Spleen (tissue), 11 donors: ENCODE measurements at regions not wholly inside any gene's neighbourhood (a gene's known extent, or its start where the extent isn't known, plus 50 kb on each side); places are given as distances from the start of the nearest gene placed in this dataset.

ENCODE experiments used
- DNase-seq: peaks from one replicate; pipeline ENCODE4 v3.0.0-alpha.2; 2020
- H3K27ac ChIP-seq, 8 donors: fragments of 200-600 bp; sonication (generic) in 7 of 8; 1 replicate in 4 of 8; 2 replicates in 4 of 8; pipeline versions ENCODE4 v1.5.0 to v1.8.0; 2016 to 2021; ENCODE audit warnings: inconsistent platforms in 4 of 8, mild to moderate bottlenecking in 4 of 8, moderate library complexity in 1 of 8
- H3K27me3 ChIP-seq, 7 donors: fragments of 200-600 bp; sonication (generic) in 6 of 7; replicated peaks in 1 of 7; 1 replicate in 4 of 7; 2 replicates in 3 of 7; pipeline versions ENCODE4 v1.5.0 to v1.8.0; 2016 to 2021; ENCODE audit warnings: inconsistent platforms in 3 of 7, mild to moderate bottlenecking in 1 of 7
- H3K36me3 ChIP-seq, 6 donors: fragments of 200-600 bp; sonication (generic) in 5 of 6; 1 replicate in 4 of 6; 2 replicates in 2 of 6; pipeline versions ENCODE4 v1.5.0 to v1.8.0; 2016 to 2021; ENCODE audit warnings: inconsistent platforms in 2 of 6
- H3K4me1 ChIP-seq, 6 donors: fragments of 200-600 bp; sonication (generic) in 5 of 6; 1 replicate in 3 of 6; 2 replicates in 3 of 6; pipeline versions ENCODE4 v1.5.0 to v1.8.0; 2016 to 2021; ENCODE audit warnings: inconsistent platforms in 3 of 6
- H3K4me3 ChIP-seq, 8 donors: fragments of 200-600 bp; sonication (generic) in 7 of 8; 1 replicate in 4 of 8; 2 replicates in 4 of 8; pipeline versions ENCODE4 v1.5.0 to v1.8.0; 2016 to 2021; ENCODE audit warnings: inconsistent platforms in 4 of 8, mild to moderate bottlenecking in 4 of 8, moderate library complexity in 2 of 8
- H3K9me3 ChIP-seq, 8 donors: fragments of 200-600 bp; sonication (generic) in 7 of 8; 1 replicate in 4 of 8; 2 replicates in 4 of 8; pipeline versions ENCODE4 v1.5.0 to v1.8.0; 2016 to 2021; ENCODE audit warnings: inconsistent platforms in 4 of 8
- POLR2A ChIP-seq, 3 donors: fragments of 450-650 bp; IDR thresholded peaks; one replicate each; pipeline ENCODE4 v1.5.1; 2017; ENCODE audit warnings: antibody characterized with exemption in 3 of 3, mild to moderate bottlenecking in 1 of 3
- POLR2AphosphoS5 ChIP-seq, 3 donors: sonication (generic); formaldehyde crosslinking; IDR thresholded peaks; one replicate each; pipeline ENCODE4 v1.5.1; 2017; ENCODE audit warnings: antibody characterized with exemption in 3 of 3
- WGBS, 5 donors: extraction: QIAGEN DNeasy Blood & Tissue Kit in 3 of 5; methylation state at CpG; one replicate each; pipeline versions ENCODE4 v1.1.5 to v1.1.7; 2013 to 2018; 5-methylcytosine and 5-hydroxymethylcytosine counted together
- intact Hi-C: fragments of 100-400 bp; cut with DNase I; formaldehyde crosslinking; loops from one replicate; pipeline ENCODE4 v1.15.0; 2023; ENCODE audit warnings: low total_unique reads
- TF ChIP-seq, protein P1 (sequence below), 11 experiments: fragments of 200-600 bp in 7 of 11; fragments of 450-650 bp in 4 of 11; sonication (generic) in 4 of 11; IDR thresholded peaks in 8 of 11; conservative IDR thresholded peaks in 3 of 11; 1 replicate in 7 of 11; 2 replicates in 4 of 11; pipeline versions ENCODE4 v1.4.0 to v1.8.0; 2016 to 2021; ENCODE audit warnings: antibody characterized with exemption in 11 of 11, inconsistent platforms in 4 of 11, mild to moderate bottlenecking in 1 of 11
- donor health status: healthy with polysubstance abuse.
- donor health status: DM: no; HTN: no; CAD: no; lungs with moderate emphysema.
- donor health status: DM: no; HTN: no; CAD: no.
- donor health status: Bipolar disorder and iron deficiency.
- donor health status: healthy.
- donor health status: DM: no; HTN: no; CAD: no.
- donor health status: DM: yes; HTN: yes; CAD: no.

- WGBS, 5 donors: 43 to 72% (median 69%) methylated on average over 2 of the region's 2 CpGs
- Histone ChIP-seq H3K27ac (no peak overlapping the region), H3K4me3 (no peak overlapping the region), H3K36me3 (no peaks in the 10 kb centered on the region), H3K9me3 (peaks cover 0 to 3% (median 0%) of the 10 kb centered on the region in 8 donors), H3K4me1 (no peaks in the 10 kb centered on the region), H3K27me3 (no peaks in the 10 kb centered on the region)
- intact Hi-C loops: no loop called here
- DNase-seq: no peak
- TF ChIP-seq POLR2AphosphoS5 (IDR thresholded peaks at IDR 0.05) (no peak), POLR2A (IDR thresholded peaks at IDR 0.05) (no peak)
- TF ChIP-seq, protein P1, sequence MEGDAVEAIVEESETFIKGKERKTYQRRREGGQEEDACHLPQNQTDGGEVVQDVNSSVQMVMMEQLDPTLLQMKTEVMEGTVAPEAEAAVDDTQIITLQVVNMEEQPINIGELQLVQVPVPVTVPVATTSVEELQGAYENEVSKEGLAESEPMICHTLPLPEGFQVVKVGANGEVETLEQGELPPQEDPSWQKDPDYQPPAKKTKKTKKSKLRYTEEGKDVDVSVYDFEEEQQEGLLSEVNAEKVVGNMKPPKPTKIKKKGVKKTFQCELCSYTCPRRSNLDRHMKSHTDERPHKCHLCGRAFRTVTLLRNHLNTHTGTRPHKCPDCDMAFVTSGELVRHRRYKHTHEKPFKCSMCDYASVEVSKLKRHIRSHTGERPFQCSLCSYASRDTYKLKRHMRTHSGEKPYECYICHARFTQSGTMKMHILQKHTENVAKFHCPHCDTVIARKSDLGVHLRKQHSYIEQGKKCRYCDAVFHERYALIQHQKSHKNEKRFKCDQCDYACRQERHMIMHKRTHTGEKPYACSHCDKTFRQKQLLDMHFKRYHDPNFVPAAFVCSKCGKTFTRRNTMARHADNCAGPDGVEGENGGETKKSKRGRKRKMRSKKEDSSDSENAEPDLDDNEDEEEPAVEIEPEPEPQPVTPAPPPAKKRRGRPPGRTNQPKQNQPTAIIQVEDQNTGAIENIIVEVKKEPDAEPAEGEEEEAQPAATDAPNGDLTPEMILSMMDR (IDR thresholded peaks at IDR 0.05 in 8 of 11, conservative IDR thresholded peaks at IDR 0.05 in 3 of 11): no peak
These were observed 1030.0 kb downstream of the MRPL39 start for GRCh38 chr21:24577301-24577700.

- Histone ChIP-seq H3K27me3 (no peaks in the 10 kb centered on the region), H3K4me1 (no peaks in the 10 kb centered on the region), H3K36me3 (no peaks in the 10 kb centered on the region), H3K9me3 (peaks cover 0 to 44% (median 17%) of the 10 kb centered on the region in 8 donors), H3K27ac (no peak overlapping the region), H3K4me3 (no peak overlapping the region)
- WGBS, 5 donors: 89 to 95% (median 92%) methylated on average over 5 of the region's 5 CpGs
- intact Hi-C loops: no loop called here
- DNase-seq: no peak
- TF ChIP-seq POLR2A (IDR thresholded peaks at IDR 0.05): no peak
- TF ChIP-seq, protein P1 (IDR thresholded peaks at IDR 0.05 in 8 of 11, conservative IDR thresholded peaks at IDR 0.05 in 3 of 11): no peak
- no peak for TF ChIP-seq POLR2AphosphoS5 (IDR thresholded peaks at IDR 0.05)
These were observed 1046.0 kb downstream of the MRPL39 start for GRCh38 chr21:24561291-24561690.

- no peaks in the 10 kb centered on the region for H3K27me3 ChIP-seq
- no peaks in the 10 kb centered on the region for H3K36me3 ChIP-seq
- TF ChIP-seq, protein P1 (IDR thresholded peaks at IDR 0.05 in 8 of 11, conservative IDR thresholded peaks at IDR 0.05 in 3 of 11): no peak
- no peak for TF ChIP-seq POLR2AphosphoS5 (IDR thresholded peaks at IDR 0.05)
- TF ChIP-seq POLR2A (IDR thresholded peaks at IDR 0.05): no peak
- H3K27ac ChIP-seq: no peak overlapping the region
- H3K4me3 ChIP-seq: no peak overlapping the region
- DNase-seq: no peak
- intact Hi-C loops: no loop called here
- WGBS, 5 donors: 57 to 64% (median 63%) methylated on average over 3 of the region's 3 CpGs
- H3K9me3 ChIP-seq: peaks cover 0 to 29% (median 9%) of the 10 kb centered on the region in 8 donors
- H3K4me1 ChIP-seq: no peaks in the 10 kb centered on the region
These were observed 1054.8 kb downstream of the MRPL39 start for GRCh38 chr21:24552491-24552890.

GRCh38 chr21:24545807-24546361, 1061.4 kb downstream of the MRPL39 start:
- H3K36me3 ChIP-seq: no peaks in the 10 kb centered on the region
- H3K4me1 ChIP-seq: no peaks in the 10 kb centered on the region
- no peak for DNase-seq
- no peak overlapping the region for H3K4me3 ChIP-seq
- H3K9me3 ChIP-seq: no peaks in the 10 kb centered on the region
- TF ChIP-seq POLR2AphosphoS5 (IDR thresholded peaks at IDR 0.05): no peak
- TF ChIP-seq, protein P1 (IDR thresholded peaks at IDR 0.05 in 8 of 11, conservative IDR thresholded peaks at IDR 0.05 in 3 of 11): no peak
- no peak for TF ChIP-seq POLR2A (IDR thresholded peaks at IDR 0.05)
- H3K27ac ChIP-seq: no peak overlapping the region
- WGBS, 5 donors: 63 to 78% (median 65%) methylated on average over 4 of the region's 4 CpGs
- intact Hi-C loops: no loop called here
- no peaks in the 10 kb centered on the region for H3K27me3 ChIP-seq
